HG03354 (cell line): ENCODE measurements at regions not wholly inside any gene's neighbourhood (a gene's known extent, or its start where the extent isn't known, plus 50 kb on each side); places are given as distances from the start of the nearest gene placed in this dataset.

Experiments used
- ATAC-seq: cut with Tn5 transposase; IDR thresholded peaks from one replicate; pipeline ENCODE4 v1.9.1; 2021; ENCODE audit warnings: mild to moderate bottlenecking; ENCODE audit not compliant: unreplicated experiment, poor library complexity, severe bottlenecking

DNA sequence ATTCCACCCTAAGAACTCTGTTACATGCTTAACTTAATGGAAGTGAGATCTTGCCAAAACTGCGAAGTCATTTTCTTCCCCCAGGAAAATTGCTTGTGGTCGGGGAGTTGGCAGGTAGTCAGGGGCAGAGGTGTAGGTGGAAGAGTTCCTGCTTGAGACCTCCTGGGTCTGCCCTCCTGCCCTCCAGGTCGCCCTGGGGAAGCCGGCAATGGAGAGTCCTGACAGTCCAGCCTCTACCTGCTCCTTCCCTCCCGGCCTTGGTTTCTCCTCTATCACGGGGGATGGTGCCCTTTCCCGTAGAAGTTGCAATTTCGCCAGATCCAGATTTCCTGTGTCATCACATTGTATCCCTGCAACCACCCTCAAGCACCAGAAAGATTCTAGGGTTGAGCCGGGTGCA lies 463.8 kb downstream of the MATN1 start:
- ATAC-seq: no peak

DNA sequence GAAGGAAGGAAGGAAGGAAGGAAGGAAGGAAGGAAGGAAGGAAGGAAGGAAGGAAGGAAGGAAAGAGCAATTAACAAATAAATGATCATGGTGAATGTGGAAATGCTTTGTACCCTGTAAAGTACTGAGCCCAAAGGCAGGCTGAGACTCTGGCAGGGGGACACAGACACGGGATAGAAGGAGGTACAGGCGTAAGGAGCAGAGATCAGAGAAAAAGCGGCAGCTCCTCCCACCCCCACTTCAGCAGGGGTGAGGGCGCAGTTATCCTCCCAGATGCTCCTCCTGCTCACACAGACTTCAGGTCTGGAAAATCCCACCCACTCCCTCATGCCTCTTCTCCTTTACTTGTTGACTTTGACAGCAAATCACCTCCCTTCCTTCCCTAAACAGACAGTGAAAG lies 464.5 kb downstream of the MATN1 start:
- ATAC-seq: no peak

- ATAC-seq: no peak
These were observed 464.9 kb downstream of the MATN1 start for GRCh38 chr1:30258471-30258870.

GRCh38 chr1:30257742-30258380 lies 465.5 kb downstream of the MATN1 start:
- ATAC-seq: no peak

- no peak for ATAC-seq
These were observed 466.1 kb downstream of the MATN1 start for GRCh38 chr1:30257322-30257721.

DNA sequence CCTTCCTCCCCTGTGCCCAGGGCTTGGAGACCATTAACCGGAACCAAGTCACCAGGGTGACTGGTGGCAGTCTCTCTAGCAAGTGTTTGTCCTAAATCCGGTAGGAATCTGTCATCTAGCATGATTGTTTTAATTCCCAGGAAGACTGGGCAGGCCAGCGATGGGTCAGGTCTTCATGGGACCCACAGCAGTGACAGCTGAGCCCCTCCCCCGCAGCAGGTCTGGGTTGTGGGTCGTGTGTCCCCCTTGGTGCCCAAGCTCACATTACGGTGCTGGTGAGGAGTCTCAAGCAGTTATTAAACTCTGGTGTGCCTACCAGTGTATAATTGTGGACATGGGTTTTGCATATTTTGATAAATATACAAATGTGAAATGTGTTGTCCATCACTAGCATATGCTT lies 466.5 kb downstream of the MATN1 start:
- ATAC-seq: no peak

DNA sequence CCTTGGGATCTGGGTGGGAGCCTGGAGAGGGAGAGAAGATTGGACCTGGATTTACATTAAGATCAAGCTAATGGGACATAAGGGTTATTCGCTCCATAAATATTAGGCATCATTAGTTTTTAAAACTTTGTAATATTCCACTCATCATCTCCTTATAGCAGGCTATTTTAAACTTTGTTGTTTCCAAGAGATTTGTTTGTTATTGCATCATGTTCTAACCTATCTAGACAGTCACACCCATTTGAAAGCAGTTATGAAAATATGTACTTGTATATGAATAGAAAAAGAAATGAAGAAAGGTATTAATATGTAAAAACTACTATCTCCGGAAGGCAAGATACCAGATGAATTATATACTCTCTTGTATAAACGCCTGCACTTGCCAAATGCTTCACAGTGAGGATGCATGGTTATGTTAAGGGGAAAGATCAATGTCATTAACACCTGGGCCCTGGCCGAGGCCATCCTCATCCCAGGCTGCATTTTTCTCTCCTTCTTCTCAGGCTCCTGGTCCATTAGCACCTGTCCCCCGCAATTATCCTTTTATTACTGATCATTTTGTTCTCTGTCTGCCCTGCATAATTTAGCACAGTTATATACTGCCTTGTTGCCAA lies 468.2 kb downstream of the MATN1 start:
- no peak for ATAC-seq

- no peak for ATAC-seq
These were observed 469.5 kb downstream of the MATN1 start for GRCh38 chr1:30253807-30254440.

DNA sequence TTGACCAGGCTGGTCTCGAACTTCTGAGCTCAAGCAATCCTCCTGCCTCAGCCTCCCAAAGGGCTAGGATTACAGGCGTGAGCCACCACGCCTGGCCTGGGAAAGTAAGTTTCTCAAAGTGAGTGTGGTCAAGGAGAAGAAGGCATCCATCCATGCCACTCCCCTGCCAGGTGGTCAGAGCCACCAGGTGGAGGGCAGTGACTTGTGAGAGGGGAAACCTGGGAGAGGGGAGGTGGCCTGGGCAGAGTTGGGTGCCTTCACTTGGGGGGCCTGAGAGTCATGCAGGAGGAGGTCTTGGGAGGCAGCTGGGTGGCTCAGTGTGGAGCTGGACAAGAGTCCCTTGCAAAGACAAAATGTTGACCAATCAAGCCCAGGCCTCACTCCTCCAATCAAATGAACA lies 470.0 kb downstream of the MATN1 start:
- ATAC-seq: no peak

DNA sequence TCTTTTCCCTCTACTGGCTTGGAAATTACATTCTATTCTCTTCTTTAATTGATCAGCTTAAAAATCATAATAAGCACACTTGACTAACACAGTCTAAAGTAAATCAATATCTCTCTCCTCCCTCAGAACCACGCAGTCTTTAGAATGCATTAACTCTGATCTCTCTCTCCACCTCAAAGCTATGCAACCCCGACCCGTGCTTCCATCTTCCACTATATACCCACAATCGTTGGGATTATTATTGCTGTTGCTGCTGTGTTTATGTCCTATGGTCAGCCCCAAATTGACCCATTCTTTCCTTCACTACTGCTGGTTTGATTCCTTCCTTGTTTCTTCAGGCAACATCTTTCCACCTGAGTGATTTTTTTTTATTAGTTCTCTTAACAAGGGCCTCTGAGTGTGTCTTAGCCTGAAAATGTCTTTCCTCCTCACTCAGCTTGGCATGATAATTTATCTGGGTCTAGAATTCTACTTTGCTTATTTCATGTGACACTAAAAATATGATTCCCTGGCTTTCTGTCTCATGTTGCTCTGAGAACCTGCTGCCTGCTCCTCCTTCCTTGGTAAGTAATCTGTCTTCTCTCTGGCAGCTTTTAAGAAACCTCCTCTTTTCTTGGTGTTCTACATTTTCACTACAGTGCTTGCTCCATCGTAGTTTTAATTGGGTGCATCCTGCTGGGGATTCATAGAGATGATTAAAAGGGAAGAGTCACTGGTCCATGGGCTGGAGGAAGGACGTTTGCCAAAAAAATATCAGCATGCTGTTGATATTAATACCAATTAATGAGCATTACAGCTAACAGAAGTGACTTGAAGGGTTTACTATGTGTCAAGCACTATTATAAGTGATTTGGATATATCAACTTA lies 472.2 kb downstream of the MATN1 start:
- ATAC-seq: no peak

GRCh38 chr1:30250338-30250983 lies 472.9 kb downstream of the MATN1 start:
- ATAC-seq: no peak

DNA sequence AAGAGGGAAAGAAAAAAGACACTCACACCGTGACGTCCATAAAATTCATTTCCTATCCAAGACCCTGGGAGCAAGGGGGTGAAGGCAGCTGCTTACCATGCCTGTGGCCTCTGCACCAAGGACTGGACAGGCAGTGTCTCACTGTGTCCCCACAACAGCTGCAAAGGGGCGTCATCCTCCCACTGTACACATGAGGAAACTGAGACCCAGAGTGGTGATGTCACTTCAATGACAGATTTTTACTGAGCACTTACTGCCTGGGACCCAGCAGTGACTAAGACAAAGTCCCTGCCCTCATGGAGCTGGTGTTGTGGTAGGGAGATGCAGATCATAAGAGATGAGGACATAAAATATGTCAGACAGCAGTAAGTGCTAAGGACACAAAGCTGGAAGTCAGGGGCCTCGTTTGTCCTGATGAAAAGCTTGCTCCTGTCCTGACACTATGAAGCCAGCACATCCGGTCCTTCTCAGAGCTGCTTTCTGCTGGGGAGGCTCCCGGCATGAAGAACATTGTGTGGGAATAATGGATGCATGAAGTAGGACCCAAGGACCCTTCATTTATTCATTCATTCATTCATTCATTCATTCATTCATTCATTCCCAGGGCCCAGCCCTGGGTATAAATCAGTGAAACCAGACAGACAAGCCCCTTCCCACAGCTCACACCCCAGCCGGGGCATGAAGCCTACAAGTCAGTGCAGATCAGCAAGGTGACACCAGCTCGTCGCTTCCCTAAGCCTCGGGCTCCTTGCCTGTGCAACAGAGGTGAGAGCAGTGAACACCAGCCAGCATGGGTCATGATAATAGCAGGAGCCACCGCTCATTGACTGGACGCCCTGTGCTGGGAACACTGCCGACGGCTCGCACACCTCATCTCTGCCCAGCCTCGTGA lies 473.7 kb downstream of the MATN1 start:
- ATAC-seq: no peak

- ATAC-seq: no peak
These were observed 474.6 kb downstream of the MATN1 start for GRCh38 chr1:30248774-30249173.

GRCh38 chr1:30248373-30248772 lies 475.0 kb downstream of the MATN1 start:
- no peak for ATAC-seq

- ATAC-seq: no peak
These were observed 478.6 kb downstream of the MATN1 start for GRCh38 chr1:30244801-30245200.

DNA sequence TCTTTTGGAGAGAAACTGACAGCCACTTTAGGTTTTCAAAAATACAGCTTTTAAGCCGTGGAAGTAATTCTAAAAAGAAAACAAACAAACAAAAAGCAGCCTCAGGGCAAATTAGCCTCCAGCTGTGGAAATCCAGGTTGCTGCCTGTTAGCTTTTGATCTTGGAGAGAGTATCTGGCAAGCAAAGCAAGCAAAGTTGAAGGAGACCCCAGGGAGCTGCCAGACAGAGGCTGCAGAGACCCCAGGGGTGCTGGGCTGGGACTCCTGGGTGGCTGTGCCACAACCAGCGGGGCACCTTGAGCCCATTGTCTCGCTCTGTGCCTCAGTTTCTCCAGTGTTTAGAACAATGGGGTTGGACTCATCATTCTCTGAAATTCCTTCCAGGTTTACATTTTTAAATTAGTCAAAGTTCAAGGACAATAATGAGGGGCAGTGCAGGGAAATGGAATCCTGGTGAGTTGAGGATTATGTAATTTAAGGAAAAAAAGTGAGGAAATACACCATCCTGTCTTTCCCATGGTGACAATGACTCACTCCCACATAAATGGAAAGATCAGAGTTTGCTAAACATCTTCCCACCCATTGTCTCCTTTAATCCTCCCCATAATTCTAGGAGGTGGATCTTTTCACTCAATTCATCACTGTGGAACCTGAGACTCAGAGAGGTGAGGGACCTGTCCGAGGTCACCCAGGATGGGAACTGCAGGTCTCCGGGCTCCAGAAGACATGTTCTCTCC lies 480.5 kb downstream of the MATN1 start:
- ATAC-seq: no peak

GRCh38 chr1:30242168-30242567 lies 481.2 kb downstream of the MATN1 start:
- ATAC-seq: no peak

DNA sequence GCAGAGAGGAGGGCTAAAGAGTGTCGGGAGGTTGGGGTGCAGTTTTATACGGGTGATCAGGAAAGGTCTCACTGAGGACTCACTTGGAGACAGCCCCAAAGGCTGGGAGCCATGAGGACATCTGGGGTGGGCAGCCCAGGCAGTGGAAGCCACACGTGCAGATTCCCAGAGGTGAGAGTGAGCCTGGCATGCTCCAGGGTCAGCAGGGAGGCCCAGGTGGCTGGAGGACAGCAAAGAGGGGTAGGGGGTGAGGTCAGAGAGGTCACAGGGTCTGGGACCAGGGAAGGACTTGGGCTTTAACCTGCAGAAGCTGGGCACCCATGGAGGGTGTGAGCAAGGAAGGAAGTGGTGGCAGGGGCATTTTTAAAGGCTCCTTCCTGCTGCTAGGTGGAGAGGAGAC lies 481.7 kb downstream of the MATN1 start:
- ATAC-seq: no peak
